Astrocyte (in vitro differentiated cells and primary cell): ENCODE measurements at regions not wholly inside any gene's neighbourhood (a gene's known extent, or its start where the extent isn't known, plus 50 kb on each side); places are given as distances from the start of the nearest gene placed in this dataset.

Experiments used
- DNase-seq: peaks from one replicate; pipeline ENCODE4 v3.0.0-alpha.2; 2010; ENCODE audit warnings: low read depth
- FAIRE-seq: peaks from 2 replicates; lab custom pipeline; 2011; peaks lifted over from hg19 to GRCh38; lab: Jason Lieb, UNC
- H2AFZ ChIP-seq: 2 replicates; pipeline ENCODE4 v1.6.0; 2012; ENCODE audit warnings: low read depth, low read length, inconsistent platforms
- H3K27ac ChIP-seq: 2 replicates; pipeline ENCODE4 v1.5.1; 2011; ENCODE audit warnings: low read depth, low read length, inconsistent platforms
- H3K27me3 ChIP-seq: 2 replicates; pipeline ENCODE4 v1.6.0; 2011; ENCODE audit warnings: low read length, inconsistent platforms; ENCODE audit not compliant: insufficient read depth
- H3K36me3 ChIP-seq: 2 replicates; pipeline ENCODE4 v1.5.1; 2011; ENCODE audit warnings: low read length, inconsistent platforms; ENCODE audit not compliant: insufficient read depth
- H3K4me1 ChIP-seq: 2 replicates; pipeline ENCODE4 v1.5.1; 2011; ENCODE audit warnings: low read length, inconsistent platforms; ENCODE audit not compliant: insufficient read depth
- H3K4me2 ChIP-seq: 2 replicates; pipeline ENCODE4 v1.6.0; 2012; ENCODE audit warnings: low read length, inconsistent platforms
- H3K4me3 ChIP-seq: 2 replicates; pipeline ENCODE4 v1.5.1; 2011; ENCODE audit warnings: low read depth, mild to moderate bottlenecking, low read length, inconsistent platforms; ENCODE audit not compliant: insufficient read depth
- H3K79me2 ChIP-seq: 2 replicates; pipeline ENCODE4 v1.6.0; 2012; ENCODE audit warnings: mild to moderate bottlenecking, low read length, inconsistent platforms; ENCODE audit not compliant: insufficient read depth
- H3K9ac ChIP-seq: 2 replicates; pipeline ENCODE4 v1.6.0; 2012; ENCODE audit warnings: mild to moderate bottlenecking, low read length, inconsistent platforms
- H3K9me3 ChIP-seq: 2 replicates; pipeline ENCODE4 v1.5.1; 2012; ENCODE audit warnings: low read depth, mild to moderate bottlenecking, low read length, inconsistent platforms; ENCODE audit not compliant: insufficient read depth
- H4K20me1 ChIP-seq: 2 replicates; pipeline ENCODE4 v1.6.0; 2012; ENCODE audit warnings: low read length, inconsistent platforms; ENCODE audit not compliant: insufficient read depth
- H3K27ac Mint-ChIP-seq: one replicate; pipeline ENCODE4 v1.8.0; 2021; ENCODE audit warnings: mild to moderate bottlenecking, mixed read lengths; ENCODE audit not compliant: unreplicated experiment
- H3K27me3 Mint-ChIP-seq: one replicate; pipeline ENCODE4 v1.8.0; 2021; ENCODE audit warnings: low read depth, mixed read lengths; ENCODE audit not compliant: unreplicated experiment
- H3K36me3 Mint-ChIP-seq: one replicate; pipeline ENCODE4 v1.8.0; 2021; ENCODE audit warnings: low read depth, mixed read lengths; ENCODE audit not compliant: unreplicated experiment
- H3K4me1 Mint-ChIP-seq: one replicate; pipeline ENCODE4 v1.8.0; 2021; ENCODE audit warnings: low read depth, mixed read lengths; ENCODE audit not compliant: unreplicated experiment
- H3K4me3 Mint-ChIP-seq: one replicate; pipeline ENCODE4 v1.8.0; 2021; ENCODE audit warnings: mild to moderate bottlenecking, moderate library complexity, mixed read lengths; ENCODE audit not compliant: unreplicated experiment
- H3K9me3 Mint-ChIP-seq: one replicate; pipeline ENCODE4 v1.8.0; 2021; ENCODE audit warnings: mild to moderate bottlenecking, mixed read lengths; ENCODE audit not compliant: unreplicated experiment
- EZH2 ChIP-seq: IDR thresholded peaks from 2 replicates; pipeline ENCODE4 v1.6.1; 2012; ENCODE audit warnings: mild to moderate bottlenecking, low read length, inconsistent platforms; ENCODE audit not compliant: insufficient read depth
- TF ChIP-seq, protein P1 (sequence below): IDR thresholded peaks from 2 replicates; pipeline ENCODE4 v1.5.1; 2011; ENCODE audit warnings: low read depth, mild to moderate bottlenecking, inconsistent platforms, low read length, moderate library complexity; ENCODE audit not compliant: insufficient read depth

DNA sequence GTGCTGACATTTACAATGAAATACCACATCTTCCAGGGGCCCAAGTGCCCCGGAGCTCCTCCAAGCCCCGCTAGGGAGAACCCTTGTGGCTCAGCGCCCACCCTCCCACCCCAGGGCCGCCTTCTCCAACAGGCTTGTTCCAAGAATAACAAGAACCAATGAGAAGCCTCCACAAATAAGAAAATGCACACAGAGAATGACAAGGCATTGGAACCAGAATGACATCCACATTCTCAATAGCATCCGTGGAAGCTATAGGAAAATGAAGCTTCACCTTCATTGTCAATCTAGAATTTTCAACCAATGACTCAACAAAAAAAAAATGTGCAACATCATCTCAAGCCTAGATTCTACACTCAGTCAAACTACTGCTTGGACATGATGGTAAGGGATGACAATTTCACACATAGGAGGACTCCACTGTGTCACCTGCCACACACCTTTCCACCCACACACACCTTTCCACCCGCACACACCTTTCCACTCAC lies 50.4 kb upstream of the PPP2R2D start:
- Histone ChIP-seq H2AFZ (no peak overlapping the region), H3K27me3 (no peaks in the 10 kb centered on the region), H3K4me2 (no peak overlapping the region), H3K27ac (no peak overlapping the region), H3K9ac (no peak overlapping the region), H3K79me2 (no peaks in the 10 kb centered on the region), H3K4me1 (no peaks in the 10 kb centered on the region), H3K36me3 (no peaks in the 10 kb centered on the region), H4K20me1 (no peaks in the 10 kb centered on the region), H3K9me3 (peaks cover 11% of the 10 kb centered on the region), H3K4me3 (no peak overlapping the region)
- Mint-ChIP-seq H3K4me3 (no peak overlapping the region), H3K27ac (no peak overlapping the region), H3K9me3 (peaks cover 4% of the 10 kb centered on the region), H3K36me3 (no peaks in the 10 kb centered on the region), H3K4me1 (no peaks in the 10 kb centered on the region), H3K27me3 (peaks cover 30% of the 10 kb centered on the region)
- TF ChIP-seq, protein P1, sequence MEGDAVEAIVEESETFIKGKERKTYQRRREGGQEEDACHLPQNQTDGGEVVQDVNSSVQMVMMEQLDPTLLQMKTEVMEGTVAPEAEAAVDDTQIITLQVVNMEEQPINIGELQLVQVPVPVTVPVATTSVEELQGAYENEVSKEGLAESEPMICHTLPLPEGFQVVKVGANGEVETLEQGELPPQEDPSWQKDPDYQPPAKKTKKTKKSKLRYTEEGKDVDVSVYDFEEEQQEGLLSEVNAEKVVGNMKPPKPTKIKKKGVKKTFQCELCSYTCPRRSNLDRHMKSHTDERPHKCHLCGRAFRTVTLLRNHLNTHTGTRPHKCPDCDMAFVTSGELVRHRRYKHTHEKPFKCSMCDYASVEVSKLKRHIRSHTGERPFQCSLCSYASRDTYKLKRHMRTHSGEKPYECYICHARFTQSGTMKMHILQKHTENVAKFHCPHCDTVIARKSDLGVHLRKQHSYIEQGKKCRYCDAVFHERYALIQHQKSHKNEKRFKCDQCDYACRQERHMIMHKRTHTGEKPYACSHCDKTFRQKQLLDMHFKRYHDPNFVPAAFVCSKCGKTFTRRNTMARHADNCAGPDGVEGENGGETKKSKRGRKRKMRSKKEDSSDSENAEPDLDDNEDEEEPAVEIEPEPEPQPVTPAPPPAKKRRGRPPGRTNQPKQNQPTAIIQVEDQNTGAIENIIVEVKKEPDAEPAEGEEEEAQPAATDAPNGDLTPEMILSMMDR = no peak
- TF ChIP-seq EZH2 = no peak
- DNase-seq (no peak), FAIRE-seq (no peak)
